MM.1S (cell line): ENCODE measurements at regions not wholly inside any gene's neighbourhood (a gene's known extent, or its start where the extent isn't known, plus 50 kb on each side); places are given as distances from the start of the nearest gene placed in this dataset.

ENCODE experiments used
- CTCF ChIP-seq: fragments of 300-600 bp; sonication (generic); IDR thresholded peaks from 2 replicates; pipeline ENCODE4 v1.5.1; 2016; ENCODE audit warnings: antibody characterized with exemption, low read length, mixed read lengths
- EZH2 ChIP-seq: fragments of 300-600 bp; sonication (generic); optimal IDR thresholded peaks from 2 replicates; pipeline ENCODE3; 2017; ENCODE audit warnings: low read depth, mild to moderate bottlenecking, antibody characterized with exemption, low read length, mixed read lengths
- EZH2phosphoT487 ChIP-seq: fragments of 300-600 bp; sonication (generic); IDR thresholded peaks from 2 replicates; pipeline ENCODE4 v1.6.1; 2018; ENCODE audit warnings: antibody characterized with exemption, low read length

GRCh38 chr5:104247260-104247659 lies 684.7 kb upstream of the NUDT12 start:
- no peak for TF ChIP-seq CTCF
- TF ChIP-seq EZH2 = no peak
- TF ChIP-seq EZH2phosphoT487 = no peak
